HFFc6 (cell line): ENCODE measurements at regions not wholly inside any gene's neighbourhood (a gene's known extent, or its start where the extent isn't known, plus 50 kb on each side); places are given as distances from the start of the nearest gene placed in this dataset.

Experiments used
- DNase-seq: peaks from one replicate; pipeline ENCODE4 v3.0.0-alpha.2; 2018
- H3K27ac Mint-ChIP-seq: 2 replicates; pipeline ENCODE4 v1.8.0; 2020; ENCODE audit warnings: mild to moderate bottlenecking, mixed read lengths
- H3K27me3 Mint-ChIP-seq: 2 replicates; pipeline ENCODE4 v1.8.0; 2021; ENCODE audit warnings: mild to moderate bottlenecking, moderate library complexity, mixed read lengths; ENCODE audit not compliant: insufficient read depth
- H3K36me3 Mint-ChIP-seq: 2 replicates; pipeline ENCODE4 v1.8.0; 2021; ENCODE audit warnings: low read depth, mixed read lengths
- H3K4me1 Mint-ChIP-seq: 2 replicates; pipeline ENCODE4 v1.8.0; 2020; ENCODE audit warnings: low read depth, mixed read lengths
- H3K4me3 Mint-ChIP-seq: 2 replicates; pipeline ENCODE4 v1.8.0; 2020; ENCODE audit warnings: mild to moderate bottlenecking, moderate library complexity, mixed read lengths
- H3K9me3 Mint-ChIP-seq: 2 replicates; pipeline ENCODE4 v1.8.0; 2020; ENCODE audit warnings: mild to moderate bottlenecking, mixed read lengths
- TF ChIP-seq, protein P1 (sequence below): fragments of 200-600 bp; sonication (generic); IDR thresholded peaks from 2 replicates; pipeline ENCODE4 v1.5.0; 2021; ENCODE audit warnings: antibody characterized with exemption, mild to moderate bottlenecking

DNA sequence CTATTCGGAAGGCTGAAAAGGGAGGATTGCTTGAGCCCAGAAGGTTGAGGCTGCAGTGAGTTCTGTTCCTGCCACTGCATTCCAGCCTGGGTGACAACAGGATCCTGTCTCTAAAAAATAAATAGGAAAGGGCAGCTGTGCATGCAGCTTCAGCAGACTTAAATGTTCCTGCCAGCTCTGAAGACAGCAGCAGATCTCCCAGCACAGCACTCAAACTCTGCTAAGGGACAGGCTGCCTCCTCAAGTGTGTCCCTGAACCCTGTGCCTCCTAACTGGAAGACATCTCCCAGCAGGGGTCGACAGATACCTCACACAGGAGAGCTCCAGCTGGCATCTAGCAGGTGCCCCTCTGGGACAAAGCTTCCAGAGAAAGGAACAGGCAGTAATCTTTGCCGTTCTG lies 117.9 kb downstream of the CXCL12 start:
- H3K27me3 Mint-ChIP-seq = no peaks in the 10 kb centered on the region; the same call in 1 of the 2 replicates
- DNase-seq = no peak
- H3K36me3 Mint-ChIP-seq = peaks cover 17% of the 10 kb centered on the region
- peaks cover 25% of the 10 kb centered on the region for H3K9me3 Mint-ChIP-seq
- no peak overlapping the region for H3K4me3 Mint-ChIP-seq
- peaks cover 26% of the 10 kb centered on the region for H3K4me1 Mint-ChIP-seq
- TF ChIP-seq, protein P1, sequence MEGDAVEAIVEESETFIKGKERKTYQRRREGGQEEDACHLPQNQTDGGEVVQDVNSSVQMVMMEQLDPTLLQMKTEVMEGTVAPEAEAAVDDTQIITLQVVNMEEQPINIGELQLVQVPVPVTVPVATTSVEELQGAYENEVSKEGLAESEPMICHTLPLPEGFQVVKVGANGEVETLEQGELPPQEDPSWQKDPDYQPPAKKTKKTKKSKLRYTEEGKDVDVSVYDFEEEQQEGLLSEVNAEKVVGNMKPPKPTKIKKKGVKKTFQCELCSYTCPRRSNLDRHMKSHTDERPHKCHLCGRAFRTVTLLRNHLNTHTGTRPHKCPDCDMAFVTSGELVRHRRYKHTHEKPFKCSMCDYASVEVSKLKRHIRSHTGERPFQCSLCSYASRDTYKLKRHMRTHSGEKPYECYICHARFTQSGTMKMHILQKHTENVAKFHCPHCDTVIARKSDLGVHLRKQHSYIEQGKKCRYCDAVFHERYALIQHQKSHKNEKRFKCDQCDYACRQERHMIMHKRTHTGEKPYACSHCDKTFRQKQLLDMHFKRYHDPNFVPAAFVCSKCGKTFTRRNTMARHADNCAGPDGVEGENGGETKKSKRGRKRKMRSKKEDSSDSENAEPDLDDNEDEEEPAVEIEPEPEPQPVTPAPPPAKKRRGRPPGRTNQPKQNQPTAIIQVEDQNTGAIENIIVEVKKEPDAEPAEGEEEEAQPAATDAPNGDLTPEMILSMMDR = no peak
- no peak overlapping the region for H3K27ac Mint-ChIP-seq

DNA sequence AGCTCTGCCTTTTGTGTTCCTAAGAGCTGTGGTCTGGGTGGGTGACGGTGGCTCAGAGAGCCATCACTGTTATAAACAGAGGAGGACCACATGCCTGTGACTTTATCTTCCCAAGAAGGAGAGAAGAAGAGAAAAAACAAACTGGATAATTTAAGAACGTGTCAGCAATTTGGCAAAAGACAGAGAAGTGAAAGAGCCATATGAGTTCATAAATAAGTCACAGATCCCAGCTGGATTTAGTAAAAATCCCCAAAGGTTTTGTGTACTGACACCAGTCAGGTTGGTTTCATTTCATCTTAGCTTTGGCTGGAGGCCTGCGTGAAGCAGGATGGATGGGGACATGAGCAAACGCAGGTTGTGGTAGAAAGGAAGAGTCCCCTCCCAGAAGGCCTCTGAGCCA lies 120.7 kb downstream of the CXCL12 start:
- TF ChIP-seq, protein P1 = no peak
- DNase-seq = no peak
- peaks cover 20% of the 10 kb centered on the region for H3K9me3 Mint-ChIP-seq
- H3K36me3 Mint-ChIP-seq = peaks cover 17% of the 10 kb centered on the region
- peaks cover 33% of the 10 kb centered on the region for H3K4me1 Mint-ChIP-seq
- H3K27me3 Mint-ChIP-seq = no peaks in the 10 kb centered on the region
- no peak overlapping the region; the same call in 1 of the 2 replicates for H3K4me3 Mint-ChIP-seq
- H3K27ac Mint-ChIP-seq = no peak overlapping the region; the same call in 1 of the 2 replicates

DNA sequence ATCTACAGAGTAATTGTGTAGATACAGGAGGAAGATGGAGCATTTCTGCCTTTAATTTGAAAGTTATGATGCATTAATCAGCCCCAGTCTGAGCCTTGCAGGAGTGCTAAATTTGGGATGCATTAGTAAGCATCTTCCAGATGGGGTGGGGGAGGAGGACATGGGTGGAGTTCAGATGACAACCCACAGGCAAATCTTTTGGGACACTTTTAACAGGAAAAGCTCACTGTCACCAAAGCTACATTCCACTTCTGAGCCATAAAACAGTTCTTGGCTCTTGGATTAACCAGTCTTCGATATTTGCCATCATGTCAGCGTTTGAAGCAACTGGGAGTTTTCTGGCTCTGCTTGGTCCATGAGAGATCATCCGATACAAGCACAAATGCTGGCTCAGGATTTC lies 121.1 kb downstream of the CXCL12 start:
- Mint-ChIP-seq H3K9me3 (peaks cover 20% of the 10 kb centered on the region), H3K4me1 (peaks cover 33% of the 10 kb centered on the region), H3K36me3 (peaks cover 17% of the 10 kb centered on the region), H3K4me3 (no peak overlapping the region), H3K27me3 (no peaks in the 10 kb centered on the region), H3K27ac (no peak overlapping the region)
- DNase-seq = no peak
- TF ChIP-seq, protein P1 = no peak

DNA sequence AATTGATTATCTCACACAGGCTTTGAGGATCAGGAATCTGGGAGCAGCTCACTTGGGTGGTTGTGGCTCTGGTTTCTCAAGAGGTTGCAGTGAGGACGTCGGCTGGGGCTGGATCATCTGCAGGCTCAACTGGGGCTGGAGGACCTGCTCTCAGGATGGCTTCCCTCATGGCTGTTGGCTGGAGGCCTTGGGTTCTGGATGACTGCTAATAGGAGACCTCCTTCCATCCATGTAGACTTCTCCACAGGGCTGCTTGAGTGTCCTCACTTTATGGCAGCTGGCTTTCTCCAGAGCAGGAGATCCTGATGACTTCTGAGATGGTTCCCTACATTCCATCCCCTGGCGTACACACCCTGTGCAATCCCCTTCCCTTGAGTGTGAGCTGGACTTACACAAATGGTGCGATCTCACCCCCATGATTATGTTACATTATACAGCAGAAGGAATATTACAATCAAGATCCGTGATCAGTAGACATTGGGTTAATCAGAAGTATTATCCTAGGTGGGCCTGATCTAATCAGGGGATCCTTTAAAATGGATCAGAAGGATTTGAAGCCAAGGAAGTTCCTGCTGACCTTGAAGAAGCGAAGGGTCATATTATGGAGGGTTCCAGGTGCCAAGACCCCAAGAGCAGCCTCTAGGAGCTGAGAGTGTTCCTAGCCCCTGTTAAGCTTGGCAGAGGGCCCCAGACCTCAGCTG lies 122.2 kb downstream of the CXCL12 start:
- peak overlapping the region; percentile 52; the same call in 1 of the 2 replicates for H3K27ac Mint-ChIP-seq
- H3K4me1 Mint-ChIP-seq = peaks cover 33% of the 10 kb centered on the region
- H3K27me3 Mint-ChIP-seq = no peaks in the 10 kb centered on the region
- TF ChIP-seq, protein P1 = no peak
- DNase-seq = no peak
- H3K4me3 Mint-ChIP-seq = no peak overlapping the region
- H3K9me3 Mint-ChIP-seq = peaks cover 14% of the 10 kb centered on the region
- H3K36me3 Mint-ChIP-seq = peaks cover 12% of the 10 kb centered on the region

DNA sequence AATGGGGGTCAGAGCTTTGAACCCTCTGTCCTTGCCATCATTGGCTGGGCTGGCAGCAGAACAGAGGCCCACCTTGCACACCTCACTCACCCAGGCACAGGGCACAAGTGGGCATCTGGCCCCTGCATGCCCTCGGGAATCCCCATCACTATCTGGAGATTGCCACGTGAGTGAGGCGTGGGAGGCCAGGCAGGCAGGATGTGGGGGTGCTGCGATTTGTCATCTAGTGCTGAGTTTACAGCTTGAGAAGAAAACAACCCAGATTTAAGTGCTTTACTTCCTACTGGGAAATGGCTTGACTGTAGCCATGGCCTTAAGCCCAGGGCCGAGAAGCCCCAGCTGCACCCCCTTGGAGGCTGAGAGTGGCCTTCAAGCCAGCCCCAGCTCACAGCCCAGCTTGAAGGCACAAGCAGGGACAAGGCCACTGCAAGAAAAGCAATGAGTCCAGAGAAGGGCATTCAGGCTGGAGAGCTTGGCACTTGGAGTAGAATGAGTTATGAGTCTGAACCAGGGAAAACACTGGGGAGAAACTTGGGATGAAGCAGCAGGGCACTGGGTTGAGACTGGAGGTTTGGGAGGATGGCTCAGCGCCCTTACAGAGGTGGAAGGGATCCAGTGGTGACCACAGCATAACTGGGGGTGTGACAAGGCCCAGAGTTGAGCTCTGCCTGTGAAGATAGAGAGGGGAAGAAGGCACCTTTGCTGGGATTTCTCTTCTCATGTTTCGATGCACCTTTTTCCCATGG lies 123.0 kb downstream of the CXCL12 start:
- H3K27me3 Mint-ChIP-seq = no peaks in the 10 kb centered on the region
- TF ChIP-seq, protein P1 = no peak

More for the DNA sequence above, 123.0 kb downstream of the CXCL12 start:
- Mint-ChIP-seq H3K4me3 (0 out of 2 replicates have a peak overlapping the region, but pooled peaks have one; percentile 2), H3K9me3 (peaks cover 6% of the 10 kb centered on the region; the same call in 1 of the 2 replicates), H3K36me3 (peaks cover 6% of the 10 kb centered on the region), H3K4me1 (peaks cover 33% of the 10 kb centered on the region), H3K27ac (peak overlapping the region; percentile 52)
- DNase-seq = peak; percentile 38
